GM12878 (cell line): ENCODE measurements at regions not wholly inside any gene's neighbourhood (a gene's known extent, or its start where the extent isn't known, plus 50 kb on each side); places are given as distances from the start of the nearest gene placed in this dataset.

Experiments used
- ATAC-seq: fragments of 200-7000 bp; cut with Tn5 transposase; 3 replicates; pipeline ENCODE4 v1.9.1; 2020; ENCODE audit warnings: mild to moderate bottlenecking, moderate library complexity
- BruUV-seq: library from RNA; stranded (reverse); fragments of 400-500 nt; replicated peaks from 2 replicates; lab custom pipeline; 2021; lab: Mats Ljungman, UMichigan
- CTCF ChIA-PET: fragments of 300-600 bp; sonication (Branson Sonifier 250); formaldehyde crosslinking; extraction: SDS; loops from one replicate; lab custom pipeline; 2021; ENCODE audit warnings: inconsistent platforms; lab: Yijun Ruan, JAX
- POLR2A ChIA-PET: fragments of 350-600 bp; formaldehyde crosslinking; extraction: SDS; loops from one replicate; lab custom pipeline; 2021; ENCODE audit warnings: inconsistent platforms; lab: Charles Lee
- RAD21 ChIA-PET: fragments of 300-600 bp; sonication (Branson Sonifier 250); formaldehyde crosslinking; loops from one replicate; lab custom pipeline; 2023; ENCODE audit warnings: antibody characterized with exemption; ENCODE audit not compliant: unreplicated experiment; lab: Charles Lee
- SMC1A ChIA-PET: fragments of 300-600 bp; sonication (Branson Sonifier 250); formaldehyde crosslinking; loops from one replicate; lab custom pipeline; 2023; ENCODE audit not compliant: unreplicated experiment, uncharacterized antibody; lab: Charles Lee
- DNase-seq: peaks from one replicate; pipeline ENCODE4 v3.0.0-alpha.2; 2011; ENCODE audit warnings: low read depth, low spot score
- FAIRE-seq: peaks from 3 replicates; lab custom pipeline; 2011; peaks lifted over from hg19 to GRCh38; lab: Jason Lieb, UNC
- H2AFZ ChIP-seq: 2 replicates; pipeline ENCODE4 v1.6.0; 2011; ENCODE audit warnings: low read depth, low read length, control low read depth; ENCODE audit not compliant: control insufficient read depth
- H3K27ac ChIP-seq: 2 replicates; pipeline ENCODE4 v1.5.1; 2011; ENCODE audit warnings: control low read depth; ENCODE audit not compliant: control insufficient read depth, insufficient read depth
- H3K27me3 ChIP-seq, 2 experiments: replicated peaks in 1 of 2; 2 replicates each; pipeline versions ENCODE4 v1.6.0 to v1.6.1; 2011; ENCODE audit warnings: low read length in 1 of 2; ENCODE audit not compliant: control insufficient read depth in 2 of 2, insufficient read depth in 2 of 2
- H3K36me3 ChIP-seq, 2 experiments: 2 replicates each; pipeline ENCODE4 v1.5.1; 2011; ENCODE audit warnings: low read length in 1 of 2; ENCODE audit not compliant: control insufficient read depth in 2 of 2, insufficient read depth in 2 of 2
- H3K4me1 ChIP-seq: 2 replicates; pipeline ENCODE4 v1.6.1; 2011; ENCODE audit warnings: mild to moderate bottlenecking, low read length, moderate library complexity, mixed read lengths; ENCODE audit not compliant: control insufficient read depth, insufficient read depth
- H3K4me2 ChIP-seq: 2 replicates; pipeline ENCODE4 v1.6.0; 2011; ENCODE audit warnings: control low read depth; ENCODE audit not compliant: control insufficient read depth, insufficient read depth
- H3K4me3 ChIP-seq: fragments of 200-600 bp; sonication (generic); 2 replicates; pipeline ENCODE4 v1.5.1; 2016
- H3K79me2 ChIP-seq: 2 replicates; pipeline ENCODE4 v1.6.0; 2011; ENCODE audit warnings: low read length; ENCODE audit not compliant: control insufficient read depth, insufficient read depth
- H3K9ac ChIP-seq: 2 replicates; pipeline ENCODE4 v1.8.0; 2011; ENCODE audit warnings: low read length, control low read depth, mixed read lengths; ENCODE audit not compliant: control insufficient read depth, insufficient read depth
- H3K9me3 ChIP-seq: replicated peaks from 3 replicates; pipeline ENCODE4 v1.5.1; 2011; ENCODE audit warnings: mild to moderate bottlenecking, low read length; ENCODE audit not compliant: control insufficient read depth, insufficient read depth
- H4K20me1 ChIP-seq: 2 replicates; pipeline ENCODE4 v1.6.0; 2011; ENCODE audit not compliant: control insufficient read depth, insufficient read depth
- BCLAF1 ChIP-seq: fragments of 450-650 bp; IDR thresholded peaks from 2 replicates; pipeline ENCODE4 v1.6.1; 2017; ENCODE audit warnings: antibody characterized with exemption, mild to moderate bottlenecking, moderate library complexity
- EP300 ChIP-seq, 2 experiments: fragments of 150-350 bp in 1 of 2; IDR thresholded peaks; 2 replicates each; pipeline ENCODE4 v1.6.1; 2011 to 2012; ENCODE audit warnings: low read depth in 2 of 2, low read length in 2 of 2, borderline replicate concordance in 1 of 2, improper control_type of control experiment in 1 of 2, inconsistent platforms in 1 of 2; ENCODE audit not compliant: control insufficient read depth in 1 of 2
- FOS ChIP-seq: IDR thresholded peaks from 3 replicates; pipeline ENCODE4 v1.6.1; 2011; ENCODE audit warnings: borderline replicate concordance; ENCODE audit not compliant: insufficient read length; ENCODE audit errors: extremely low read depth
- JUNB ChIP-seq: IDR thresholded peaks from 2 replicates; pipeline ENCODE4 v1.6.1; 2016; ENCODE audit warnings: antibody characterized with exemption, mild to moderate bottlenecking
- KAT2A ChIP-seq: conservative IDR thresholded peaks from 2 replicates; pipeline ENCODE4 v1.6.1; 2011; ENCODE audit warnings: low read depth, low read length; ENCODE audit not compliant: control insufficient read depth
- MYB ChIP-seq: fragments of 150-350 bp; IDR thresholded peaks from 2 replicates; pipeline ENCODE4 v1.6.1; 2014; ENCODE audit warnings: mild to moderate bottlenecking, low read depth, low read length, borderline replicate concordance
- NFXL1 ChIP-seq: fragments of 450-650 bp; IDR thresholded peaks from 2 replicates; pipeline ENCODE4 v1.6.1; 2017; ENCODE audit warnings: antibody characterized with exemption, mild to moderate bottlenecking, borderline replicate concordance
- NR2C1 ChIP-seq: fragments of 450-650 bp; IDR thresholded peaks from 2 replicates; pipeline ENCODE4 v1.6.1; 2017; ENCODE audit warnings: antibody characterized with exemption, mild to moderate bottlenecking, moderate library complexity
- PAX8 ChIP-seq: fragments of 450-650 bp; IDR thresholded peaks from 2 replicates; pipeline ENCODE4 v1.6.1; 2017; ENCODE audit warnings: mild to moderate bottlenecking, moderate library complexity
- PBX3 ChIP-seq: IDR thresholded peaks from 2 replicates; pipeline ENCODE4 v1.6.1; 2011; ENCODE audit warnings: mild to moderate bottlenecking, low read depth, low read length, moderate library complexity; ENCODE audit not compliant: insufficient replicate concordance
- POLR2AphosphoS5 ChIP-seq: IDR thresholded peaks from 2 replicates; pipeline ENCODE4 v1.6.1; 2011; ENCODE audit warnings: mild to moderate bottlenecking, low read length, inconsistent platforms
- SIX5 ChIP-seq: IDR thresholded peaks from 2 replicates; pipeline ENCODE4 v1.6.1; 2011; ENCODE audit warnings: mild to moderate bottlenecking, low read depth, low read length, moderate library complexity; ENCODE audit not compliant: severe bottlenecking
- SUPT20H ChIP-seq: IDR thresholded peaks from 2 replicates; pipeline ENCODE4 v1.6.1; 2011; ENCODE audit warnings: low read depth, mild to moderate bottlenecking, low read length, moderate library complexity, borderline replicate concordance; ENCODE audit not compliant: control insufficient read depth
- TCF3 ChIP-seq: IDR thresholded peaks from 2 replicates; pipeline ENCODE4 v1.6.1; 2012; ENCODE audit warnings: low read depth, mild to moderate bottlenecking, low read length, borderline replicate concordance; ENCODE audit not compliant: insufficient read depth
- ZBTB40 ChIP-seq: fragments of 450-650 bp; IDR thresholded peaks from 2 replicates; pipeline ENCODE4 v1.6.1; 2016; ENCODE audit warnings: mild to moderate bottlenecking, moderate library complexity, borderline replicate concordance
- WGBS: methylation state at CpG from one replicate; pipeline ENCODE4 v1.1.6; 2016; ENCODE audit warnings: low lambda C conversion rate; ENCODE audit not compliant: insufficient replicate concordance, insufficient coverage; ENCODE audit errors: missing lambda C conversion rate; 5-methylcytosine and 5-hydroxymethylcytosine counted together
- in situ Hi-C: fragments of 300-500 bp; cut with MboI; formaldehyde crosslinking; loops from 9 replicates; pipeline ENCODE4 v1.14.3; 2018; ENCODE audit warnings: mixed read lengths
- intact Hi-C: fragments of 100-400 bp; cut with micrococcal nuclease; formaldehyde crosslinking; loops from one replicate; pipeline ENCODE4 v1.14.2; 2022; ENCODE audit not compliant: unreplicated experiment

- CTCF ChIA-PET = interaction anchor here (0.6 to 1.6 kb wide), 4 partner anchors 13 to 503 kb away, joined by 3 to 4 read pairs (median 3); no protein-coding TSS in a partner anchor
- SMC1A ChIA-PET = no interaction called here
- Histone ChIP-seq H3K4me3 (no peak overlapping the region), H4K20me1 (no peaks in the 10 kb centered on the region), H3K9ac (no peak overlapping the region), H3K4me2 (no peak overlapping the region), H3K4me1 (no peaks in the 10 kb centered on the region), H3K27me3 (no peaks in the 10 kb centered on the region), H3K79me2 (no peaks in the 10 kb centered on the region), H3K36me3 (no peaks in the 10 kb centered on the region), H3K9me3 (no peaks in the 10 kb centered on the region), H2AFZ (no peak overlapping the region), H3K27ac (no peak overlapping the region)
- 0% methylated on average over 1 of the region's 1 CpG for WGBS
- no peak for FAIRE-seq
- no TSS peak for BruUV-seq
- intact Hi-C loops (no loop called here), in situ Hi-C loops (no loop called here)
- DNase-seq = no peak
- POLR2A ChIA-PET = interaction anchor here (0.5 kb wide), 1 partner anchor 31 kb away, joined by 3 read pairs; no protein-coding TSS in a partner anchor
- no peak for ATAC-seq
- RAD21 ChIA-PET = no interaction called here
- no peak for TF ChIP-seq MYB
- TF ChIP-seq FOS = no peak
- no peak for TF ChIP-seq SIX5
- TF ChIP-seq PAX8 = no peak
- TF ChIP-seq ZBTB40 = no peak
- TF ChIP-seq JUNB = no peak
- no peak for TF ChIP-seq POLR2AphosphoS5
- no peak for TF ChIP-seq PBX3
- no peak for TF ChIP-seq NFXL1
- no peak for TF ChIP-seq NR2C1
- TF ChIP-seq KAT2A = no peak
- TF ChIP-seq EP300 (IDR thresholded peaks at IDR 0.05; ENCODE audit: borderline replicate concordance in 1 of 2, control insufficient read depth in 1 of 2, low read depth in 2 of 2, low read length in 2 of 2) = no peak
- TF ChIP-seq BCLAF1 = no peak
- TF ChIP-seq SUPT20H = no peak
- no peak for TF ChIP-seq TCF3
These were observed 134.0 kb downstream of the FAM76B start for GRCh38 chr11:95655536-95655935.
